Dedifferentiated amniotic fluid mesenchymal stem cell (primary cell): ENCODE measurements at regions not wholly inside any gene's neighbourhood (a gene's known extent, or its start where the extent isn't known, plus 50 kb on each side); places are given as distances from the start of the nearest gene placed in this dataset.
"Not testable (repeated sequence)": the region's sequence is repeated elsewhere in the genome, so short reads cannot be mapped to it uniquely, and the experiment has no call there.

Source experiments
- DNase-seq: peaks from one replicate; pipeline ENCODE4 v3.0.0-alpha.2; 2016; ENCODE audit errors: extremely low spot score

GRCh38 chrX:95791876-95792275 lies 892.8 kb upstream of the DIAPH2 start:
- no peak for DNase-seq

DNA sequence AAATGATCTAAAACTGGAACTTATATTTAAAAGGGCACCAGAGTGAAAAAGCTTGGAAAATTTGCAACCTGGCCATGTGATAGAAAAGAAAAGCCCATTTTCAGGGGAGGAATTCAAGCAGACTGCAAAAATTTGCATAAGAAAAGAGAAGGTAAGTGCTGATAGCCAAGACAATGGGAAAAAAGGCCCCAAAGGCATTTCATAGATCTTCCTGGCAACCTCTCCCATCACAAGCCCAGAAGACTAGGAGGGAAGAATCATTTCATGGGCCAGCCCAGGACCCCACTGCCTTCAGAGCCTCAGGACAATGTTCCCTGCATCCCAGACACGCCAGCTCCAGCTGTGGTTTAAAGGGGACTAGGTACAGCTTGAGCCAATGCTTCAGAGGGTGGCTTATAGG lies 887.3 kb upstream of the DIAPH2 start:
- DNase-seq, result no peak

DNA sequence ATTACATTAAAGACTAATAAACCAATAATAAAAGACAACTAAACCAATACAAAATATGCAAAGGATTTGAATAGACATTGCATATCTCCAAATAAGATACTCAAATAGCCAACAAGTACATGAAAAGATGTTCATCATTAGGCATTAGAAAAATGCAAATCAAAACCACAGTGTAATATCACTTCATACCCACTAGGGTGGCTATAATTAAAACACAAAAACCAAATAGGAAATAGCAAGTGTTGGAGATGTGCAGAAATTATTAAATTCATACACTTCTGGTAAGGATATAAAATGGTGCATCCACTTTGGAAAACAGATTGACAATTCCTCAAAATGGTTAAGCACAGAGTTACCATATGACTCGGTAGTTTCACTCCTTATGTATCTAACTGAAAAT lies 860.8 kb upstream of the DIAPH2 start:
- DNase-seq, result no peak

- no peak for DNase-seq
These were observed 849.4 kb upstream of the DIAPH2 start for GRCh38 chrX:95835223-95835622.

DNA sequence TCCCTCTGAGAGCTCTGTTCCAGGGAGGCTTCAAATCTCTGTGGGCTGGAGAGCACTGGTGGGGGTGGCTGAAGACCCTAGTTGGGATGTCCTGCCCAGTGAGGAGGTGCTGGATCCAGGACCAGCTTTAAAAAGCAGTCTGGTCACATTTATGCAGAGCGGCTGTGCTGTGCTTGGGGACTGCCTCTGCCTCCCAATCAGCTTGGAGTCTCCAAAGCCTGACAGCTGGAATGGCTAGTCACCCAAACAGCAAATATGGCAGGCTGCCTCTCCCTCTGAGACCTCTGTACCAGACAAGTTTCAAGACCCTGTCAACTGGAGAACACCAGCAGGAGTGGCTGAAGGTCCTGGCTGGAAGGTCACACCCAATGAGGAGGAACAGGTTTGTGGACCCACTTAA lies 848.1 kb upstream of the DIAPH2 start:
- no peak for DNase-seq

- no peak for DNase-seq
These were observed 842.8 kb upstream of the DIAPH2 start for GRCh38 chrX:95841863-95842262.

GRCh38 chrX:95860127-95860526 lies 824.5 kb upstream of the DIAPH2 start:
- no peak for DNase-seq

- DNase-seq, result no peak
These were observed 809.0 kb upstream of the DIAPH2 start for GRCh38 chrX:95875661-95876060.

DNA sequence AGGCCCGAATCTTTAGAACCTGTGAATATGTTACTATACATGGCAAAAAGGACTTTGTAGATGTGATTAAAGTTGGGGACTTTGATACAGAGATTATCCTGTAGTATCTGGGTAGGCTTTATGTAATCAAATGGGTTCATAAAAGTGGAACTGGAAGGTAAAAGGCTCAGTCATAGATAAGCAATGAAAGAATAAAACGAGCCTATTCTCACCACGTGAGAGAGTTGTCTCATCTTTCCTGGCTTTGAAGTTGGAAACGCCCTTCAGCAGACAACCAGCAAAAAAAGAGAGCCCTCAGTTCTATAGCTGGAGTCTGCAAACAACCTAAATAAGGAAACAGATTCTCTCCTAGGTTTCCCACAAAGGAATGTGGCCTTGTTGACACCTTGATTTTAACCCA lies 805.8 kb upstream of the DIAPH2 start:
- no peak for DNase-seq

- no peak for DNase-seq
These were observed 800.5 kb upstream of the DIAPH2 start for GRCh38 chrX:95884186-95884585.

GRCh38 chrX:95885074-95885473 lies 799.6 kb upstream of the DIAPH2 start:
- DNase-seq, result no peak

- no peak for DNase-seq
These were observed 795.4 kb upstream of the DIAPH2 start for GRCh38 chrX:95889279-95889678.

DNA sequence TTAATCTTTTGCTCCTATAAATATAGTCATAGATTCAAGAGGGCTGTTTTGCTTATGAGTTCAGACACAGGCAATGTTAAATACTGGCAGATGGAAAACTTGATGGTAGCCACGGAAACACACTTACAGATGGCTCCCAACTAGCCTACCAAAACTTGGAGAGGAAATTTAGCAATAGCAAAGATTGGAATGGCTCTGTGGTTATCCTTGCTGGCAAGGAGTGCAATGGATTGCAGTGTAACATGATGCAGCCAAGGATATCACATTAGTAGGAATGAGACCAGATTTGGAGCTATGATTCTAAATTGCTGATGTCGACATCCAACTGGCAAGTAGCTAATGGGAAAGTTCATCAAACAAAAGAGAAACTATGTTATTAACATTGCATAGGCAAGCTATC lies 791.0 kb upstream of the DIAPH2 start:
- no peak for DNase-seq

DNA sequence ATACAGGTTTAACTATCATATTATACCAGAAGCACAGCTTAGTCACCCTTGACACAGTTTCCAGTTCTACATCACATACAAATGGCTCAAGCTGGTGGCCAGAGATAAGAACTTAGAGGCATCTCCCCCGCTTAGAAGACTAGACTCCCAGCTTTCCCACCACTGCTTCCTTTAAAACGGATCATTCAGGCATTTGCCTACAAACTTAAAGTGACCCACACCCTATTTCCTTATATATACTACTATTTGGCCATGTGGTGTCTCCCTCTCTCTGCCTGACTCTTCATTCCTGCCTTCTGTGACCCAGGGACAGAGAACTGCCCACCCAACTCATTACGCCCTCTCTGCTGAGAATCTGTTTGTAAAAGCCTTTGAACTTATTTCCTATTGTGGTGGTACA lies 781.2 kb upstream of the DIAPH2 start:
- no peak for DNase-seq

GRCh38 chrX:95903975-95904374 lies 780.7 kb upstream of the DIAPH2 start:
- DNase-seq, result no peak

GRCh38 chrX:95907081-95907480 lies 777.6 kb upstream of the DIAPH2 start:
- DNase-seq, result no peak

- DNase-seq, result no peak
These were observed 773.6 kb upstream of the DIAPH2 start for GRCh38 chrX:95911062-95911461.

GRCh38 chrX:95919605-95920004 lies 765.0 kb upstream of the DIAPH2 start:
- no peak for DNase-seq

DNA sequence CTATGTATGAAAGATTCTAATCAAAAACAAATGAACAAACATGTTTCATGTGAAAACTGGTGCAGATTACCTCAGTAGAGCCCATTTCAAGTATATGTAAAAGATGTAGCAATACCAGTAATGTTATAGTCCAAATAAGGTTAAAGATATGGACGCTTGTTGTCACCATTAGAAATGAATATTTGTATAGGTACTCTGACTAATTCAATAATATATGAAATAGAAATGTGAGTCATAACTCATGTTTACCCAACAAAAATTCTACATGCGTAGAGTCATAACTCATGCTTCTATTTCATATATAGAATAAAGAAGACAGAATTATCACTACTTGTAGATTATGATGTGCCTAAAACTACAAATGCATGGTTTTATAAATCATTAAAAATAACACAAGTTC lies 739.1 kb upstream of the DIAPH2 start:
- DNase-seq, result no peak

GRCh38 chrX:95949588-95949987 lies 735.1 kb upstream of the DIAPH2 start:
- no peak for DNase-seq

GRCh38 chrX:95950679-95951078 lies 734.0 kb upstream of the DIAPH2 start:
- no peak for DNase-seq

DNA sequence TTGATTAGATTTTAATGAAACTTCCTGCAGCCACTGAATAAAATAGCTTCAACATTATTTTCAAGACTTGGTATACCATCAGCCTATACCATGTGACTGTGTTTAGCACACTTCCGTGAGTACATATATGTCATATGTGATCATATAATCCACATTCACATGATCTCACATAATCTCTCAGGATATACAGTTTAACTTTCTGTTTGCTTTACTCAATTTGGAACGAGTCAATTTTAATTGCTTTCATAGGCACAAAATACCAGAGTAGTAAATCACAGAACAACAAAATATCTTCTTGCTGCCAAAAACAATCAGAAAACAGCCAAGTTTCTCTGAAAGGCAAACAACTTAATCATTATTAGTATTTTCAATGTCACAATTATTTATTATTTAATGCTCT lies 731.1 kb upstream of the DIAPH2 start:
- DNase-seq, result no peak

DNA sequence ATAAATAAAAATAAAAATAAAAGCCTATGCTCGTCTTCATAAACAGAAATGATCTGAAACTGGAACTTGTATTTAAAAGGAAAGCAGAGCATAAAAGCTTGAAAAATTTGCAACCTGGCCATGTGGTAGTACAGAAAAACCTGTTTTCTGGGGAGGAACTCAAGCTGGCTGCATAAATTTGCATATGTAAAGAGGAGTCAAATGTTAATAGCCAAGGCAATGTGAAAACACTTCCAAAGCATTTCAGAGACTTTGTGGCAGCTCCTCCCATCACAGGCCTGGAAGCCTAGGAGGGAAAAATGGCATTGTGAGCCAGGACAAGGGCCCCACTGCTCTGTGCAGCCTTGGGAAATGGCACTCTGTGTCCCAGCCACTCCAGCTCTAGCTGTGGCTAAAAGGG lies 727.9 kb upstream of the DIAPH2 start:
- DNase-seq, result no peak

DNA sequence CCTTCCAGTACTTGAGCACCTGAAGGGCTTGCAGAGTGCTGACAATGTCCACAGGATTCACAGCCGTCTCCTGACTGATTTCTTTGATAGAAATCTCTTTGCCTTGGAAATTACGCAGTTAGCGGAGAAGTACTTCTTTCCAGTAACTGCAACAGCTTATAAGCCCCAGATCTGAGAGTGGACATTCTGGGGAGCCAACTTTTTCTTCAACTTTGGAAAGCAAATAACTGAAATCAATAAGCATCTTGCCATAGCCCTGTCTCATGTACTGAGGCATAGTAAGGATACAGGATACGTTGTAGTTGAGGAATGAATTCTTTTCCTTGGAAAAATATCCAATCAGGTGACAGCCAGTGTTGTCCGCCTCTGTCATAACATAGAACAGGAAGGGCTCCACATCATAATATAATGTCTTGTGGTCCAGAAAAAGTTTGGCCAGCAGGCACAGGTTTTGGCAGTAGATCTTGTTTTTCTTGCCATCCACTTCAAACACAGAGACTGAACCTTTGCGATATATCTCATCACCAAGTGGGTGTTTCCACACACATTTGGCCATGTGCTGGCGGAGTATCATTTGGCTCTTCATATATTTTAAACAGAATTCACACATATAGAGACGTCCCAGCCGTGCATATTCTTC lies 711.1 kb upstream of the DIAPH2 start:
- DNase-seq, result not testable (repeated sequence)

DNA sequence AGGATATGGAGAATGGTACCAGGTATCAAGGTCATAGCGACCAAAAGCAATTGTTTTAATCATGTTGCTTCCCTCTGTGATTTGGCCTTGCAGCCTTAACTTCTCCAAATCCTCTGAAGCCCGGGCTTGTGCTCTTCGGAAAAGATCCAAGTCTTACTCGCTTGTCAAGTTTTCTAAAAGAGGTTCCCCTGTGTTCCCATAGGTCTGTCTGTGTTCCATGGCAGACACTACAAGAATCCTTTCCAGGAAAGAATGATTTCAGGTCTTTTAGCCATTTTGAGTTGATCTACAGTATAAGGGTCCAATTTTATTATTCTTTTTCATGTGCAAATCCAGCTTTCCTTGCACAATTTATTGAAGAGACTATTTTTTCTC lies 710.6 kb upstream of the DIAPH2 start:
- DNase-seq, result no peak
